ENCODE measurements at regions not wholly inside any gene's neighbourhood (a gene's known extent, or its start where the extent isn't known, plus 50 kb on each side); places are given as distances from the start of the nearest gene placed in this dataset.

DNA sequence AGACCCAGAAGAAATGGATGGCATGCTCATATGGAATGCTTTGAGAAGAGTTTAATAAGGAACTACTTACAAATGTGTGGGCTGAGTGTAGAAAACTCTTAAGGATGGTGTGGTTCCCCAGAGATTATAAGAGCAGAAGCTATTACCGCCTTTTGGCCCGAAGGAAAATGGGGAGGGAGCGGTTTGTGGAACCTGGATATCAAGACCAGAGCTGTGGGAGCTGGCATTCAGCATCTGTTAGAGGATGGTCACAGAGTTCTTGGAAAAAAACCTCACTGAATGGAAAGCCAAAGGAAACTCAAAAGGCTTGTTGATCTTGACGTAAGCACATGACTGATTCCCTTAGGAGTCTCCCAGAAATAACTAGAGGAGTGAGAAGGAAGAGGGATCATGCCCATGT is 151.0 kb downstream of the PJA2 start:
- Histone ChIP-seq H3K4me2 (replicated peaks; ENCODE audit: low read depth, low read length, poor library complexity, severe bottlenecking) (no peak overlapping the region), H3K27me3 (replicated peaks in 1 of 4; ENCODE audit: control extremely low read depth in 1 of 4, control insufficient read depth in 3 of 4, insufficient read depth in 4 of 4, low read length in 3 of 4) (no peaks in the 10 kb centered on the region), H3K9ac (ENCODE audit: low read length) (no peak overlapping the region), H4K20me1 (ENCODE audit: control insufficient read depth, insufficient read depth, low read length, poor library complexity, severe bottlenecking) (no peaks in the 10 kb centered on the region), H3K36me3 (replicated peaks in 1 of 2; ENCODE audit: control extremely low read depth in 1 of 2, control insufficient read depth in 1 of 2, extremely low read depth in 1 of 2, insufficient read depth in 2 of 2, low read length in 1 of 2) (no peaks in the 10 kb centered on the region), H3K4me1 (ENCODE audit: control insufficient read depth in 2 of 2, insufficient read depth in 2 of 2, low read length in 2 of 2) (no peaks in the 10 kb centered on the region), H3K79me2 (ENCODE audit: control insufficient read depth, insufficient read depth, low read length) (no peaks in the 10 kb centered on the region), H3K4me3 (ENCODE audit: control extremely low read depth in 1 of 5, extremely low read depth in 1 of 5, insufficient read depth in 1 of 5, low read depth in 2 of 5, low read length in 4 of 5) (no peak overlapping the region), H3K9me3 (ENCODE audit: control extremely low read depth in 1 of 3, control insufficient read depth in 2 of 3, insufficient read depth in 1 of 3, low read length in 2 of 3) (no peaks in the 10 kb centered on the region), H2AFZ (ENCODE audit: insufficient read depth, low read depth, low read length, poor library complexity, severe bottlenecking) (no peak overlapping the region), H3K27ac (ENCODE audit: low read length in 2 of 2) (no peak overlapping the region)
- no peaks in the 10 kb centered on the region for H3K27me3 Mint-ChIP-seq
- ATAC-seq (ENCODE audit: low read depth), result no peak
- TF ChIP-seq CTCF (IDR thresholded peaks at IDR 0.05) (no peak), EZH2 (IDR thresholded peaks at IDR 0.05; ENCODE audit: borderline replicate concordance, insufficient read depth, low read depth, low read length, poor library complexity, severe bottlenecking) (no peak)
- no peak for DNase-seq
- H3K27ac Mint-ChIP-seq, result no peak overlapping the region
- ChIA-PET POLR2A (no interaction called here), CTCF (no interaction called here)
- H3K9me3 Mint-ChIP-seq (ENCODE audit: insufficient read depth), result no peaks in the 10 kb centered on the region
- H3K4me1 Mint-ChIP-seq, result no peaks in the 10 kb centered on the region
- no peak overlapping the region for H3K4me3 Mint-ChIP-seq
- intact Hi-C loops (cut with micrococcal nuclease), result no loop called here
- 97% methylated on average over 3 of the region's 4 CpGs for WGBS (ENCODE audit: insufficient coverage)

DNA sequence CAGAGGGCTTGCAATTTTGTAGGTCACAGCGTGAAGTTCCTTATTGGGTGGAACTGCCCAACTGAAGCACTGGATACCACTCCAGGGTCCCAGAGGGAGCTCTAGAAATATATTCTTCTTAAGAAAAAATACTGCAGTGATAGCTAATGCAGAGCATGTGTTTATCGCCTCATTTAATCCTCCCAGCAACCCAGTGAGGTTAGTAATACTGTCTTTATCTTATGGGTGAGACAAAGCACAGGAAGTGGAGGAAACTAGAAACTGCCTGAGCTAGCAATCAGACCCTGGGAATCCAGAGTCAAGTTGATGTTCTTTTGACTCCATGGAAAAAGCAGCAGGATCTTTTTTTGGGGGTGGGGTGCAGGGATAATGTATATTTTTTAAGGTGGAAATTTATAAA is 153.3 kb downstream of the PJA2 start:
- Histone ChIP-seq H2AFZ (ENCODE audit: insufficient read depth, low read depth, low read length, poor library complexity, severe bottlenecking) (no peak overlapping the region), H4K20me1 (ENCODE audit: control insufficient read depth, insufficient read depth, low read length, poor library complexity, severe bottlenecking) (no peaks in the 10 kb centered on the region), H3K9me3 (ENCODE audit: control extremely low read depth in 1 of 3, control insufficient read depth in 2 of 3, insufficient read depth in 1 of 3, low read length in 2 of 3) (no peaks in the 10 kb centered on the region), H3K27ac (ENCODE audit: low read length in 2 of 2) (no peak overlapping the region), H3K4me2 (replicated peaks; ENCODE audit: low read depth, low read length, poor library complexity, severe bottlenecking) (no peak overlapping the region), H3K27me3 (replicated peaks in 1 of 4; ENCODE audit: control extremely low read depth in 1 of 4, control insufficient read depth in 3 of 4, insufficient read depth in 4 of 4, low read length in 3 of 4) (no peaks in the 10 kb centered on the region), H3K36me3 (replicated peaks in 1 of 2; ENCODE audit: control extremely low read depth in 1 of 2, control insufficient read depth in 1 of 2, extremely low read depth in 1 of 2, insufficient read depth in 2 of 2, low read length in 1 of 2) (no peaks in the 10 kb centered on the region), H3K4me3 (ENCODE audit: control extremely low read depth in 1 of 5, extremely low read depth in 1 of 5, insufficient read depth in 1 of 5, low read depth in 2 of 5, low read length in 4 of 5) (no peak overlapping the region), H3K9ac (ENCODE audit: low read length) (no peak overlapping the region), H3K79me2 (ENCODE audit: control insufficient read depth, insufficient read depth, low read length) (no peaks in the 10 kb centered on the region), H3K4me1 (ENCODE audit: control insufficient read depth in 2 of 2, insufficient read depth in 2 of 2, low read length in 2 of 2) (no peaks in the 10 kb centered on the region)
- 100% methylated on average over 1 of the region's 2 CpGs for WGBS (ENCODE audit: insufficient coverage)
- TF ChIP-seq CTCF (IDR thresholded peaks at IDR 0.05), result no peak
- TF ChIP-seq EZH2 (IDR thresholded peaks at IDR 0.05; ENCODE audit: borderline replicate concordance, insufficient read depth, low read depth, low read length, poor library complexity, severe bottlenecking), result no peak
- ChIA-PET CTCF (no interaction called here), POLR2A (no interaction called here)
- no peak overlapping the region for H3K27ac Mint-ChIP-seq
- H3K9me3 Mint-ChIP-seq (ENCODE audit: insufficient read depth), result no peaks in the 10 kb centered on the region
- H3K27me3 Mint-ChIP-seq, result no peaks in the 10 kb centered on the region
- intact Hi-C loops (cut with micrococcal nuclease), result no loop called here
- no peak overlapping the region for H3K4me3 Mint-ChIP-seq
- H3K4me1 Mint-ChIP-seq, result no peaks in the 10 kb centered on the region
- no peak for DNase-seq
- no peak for ATAC-seq (ENCODE audit: low read depth)

Measured in B cell (primary cell).